ENCODE measurements at regions not wholly inside any gene's neighbourhood (a gene's known extent, or its start where the extent isn't known, plus 50 kb on each side); places are given as distances from the start of the nearest gene placed in this dataset.

GRCh38 chr6:165985806-165986299, 181.8 kb downstream of the TBXT start:
- ATAC-seq (ENCODE audit: low read depth) (no peak), DNase-seq (no peak)
- H3K9me1 ChIP-seq (ENCODE audit: insufficient read depth, low read length): no peaks in the 10 kb centered on the region
- H2BK120ac ChIP-seq (ENCODE audit: low read depth, low read length): no peak overlapping the region
- H3K9me3 ChIP-seq (ENCODE audit: control insufficient read depth, insufficient read depth, low read length): no peaks in the 10 kb centered on the region
- peaks cover 0 to 12% of the 10 kb centered on the region in 2 experiments; a peak in 1 of 4 replicates for H3K79me1 ChIP-seq (ENCODE audit: low read depth in 1 of 2, low read length in 2 of 2)
- H4K5ac ChIP-seq (ENCODE audit: low read depth, low read length): no peak overlapping the region
- TF ChIP-seq CHD1 (IDR thresholded peaks at IDR 0.05; ENCODE audit: low read depth, low read length) (no peak), RAD21 (IDR thresholded peaks at IDR 0.05; ENCODE audit: low read length) (no peak), CEBPB (IDR thresholded peaks at IDR 0.05; ENCODE audit: low read depth, low read length) (no peak), CTCF (conservative IDR thresholded peaks at IDR 0.05; ENCODE audit: low read depth, low read length) (no peak), MXI1 (IDR thresholded peaks at IDR 0.05; ENCODE audit: borderline replicate concordance, low read depth, low read length) (no peak), USF2 (IDR thresholded peaks at IDR 0.05; ENCODE audit: low read depth, low read length) (no peak), ELK1 (IDR thresholded peaks at IDR 0.05; ENCODE audit: borderline replicate concordance, low read depth, low read length) (no peak), MAFK (IDR thresholded peaks at IDR 0.05; ENCODE audit: low read depth, low read length) (no peak), BHLHE40 (IDR thresholded peaks at IDR 0.05; ENCODE audit: low read depth, low read length) (no peak), RCOR1 (IDR thresholded peaks at IDR 0.05; ENCODE audit: insufficient replicate concordance, low read length) (no peak), NFE2L2 (IDR thresholded peaks at IDR 0.05; ENCODE audit: low read depth, low read length) (no peak), RFX5 (IDR thresholded peaks at IDR 0.05; ENCODE audit: low read depth, low read length) (no peak), FOS (IDR thresholded peaks at IDR 0.05; ENCODE audit: low read depth, low read length) (no peak), POLR2A (IDR thresholded peaks at IDR 0.05; ENCODE audit: low read depth, low read length) (no peak), MAZ (IDR thresholded peaks at IDR 0.05; ENCODE audit: borderline replicate concordance, low read depth, low read length) (no peak), SMC3 (IDR thresholded peaks at IDR 0.05; ENCODE audit: low read depth, low read length) (no peak)
- H3K9ac ChIP-seq (ENCODE audit: low read depth, low read length): peak overlapping the region; percentile 61
- peak overlapping the region; percentile 18 for H2AFZ ChIP-seq (replicated peaks; ENCODE audit: low read length, poor library complexity)
- H4K91ac ChIP-seq (ENCODE audit: insufficient read depth, low read depth, low read length): no peak overlapping the region; the same call in 1 of the 2 replicates
- intact Hi-C loops (cut with micrococcal nuclease) (loop anchor here (5.0 kb wide), 2 partner anchors 74 to 91 kb away; no protein-coding TSS in a partner anchor), dilution Hi-C loops (cut with HindIII; ENCODE audit: low sequenced_read_pairs, unreplicated experiment) (no loop called here), in situ Hi-C loops (cut with MboI; ENCODE audit: low sequenced_read_pairs) (loop anchor here (5.0 kb wide), 1 partner anchor 111 kb away; no protein-coding TSS in a partner anchor)
- H3K23ac ChIP-seq (ENCODE audit: low read depth, low read length): no peak overlapping the region
- no peak overlapping the region for H3K4ac ChIP-seq (ENCODE audit: low read depth, low read length)
- peaks cover 3% of the 10 kb centered on the region; the same call in 1 of the 2 replicates for H3K36me3 ChIP-seq (ENCODE audit: control insufficient read depth, insufficient read depth, low read length)
- peak overlapping the region; percentile 73; the same call in 1 of the 2 replicates for H3K18ac ChIP-seq (ENCODE audit: low read depth, low read length)
- ChIA-PET CTCF (no interaction called here), POLR2A (ENCODE audit: unreplicated experiment) (no interaction called here)
- peak overlapping the region; percentile 31; the same call in 1 of the 2 replicates for H2AK5ac ChIP-seq (ENCODE audit: low read depth, low read length)
- H4K8ac ChIP-seq (ENCODE audit: low read depth in 2 of 2, low read length in 2 of 2): peak overlapping the region in 1 of 2 experiments; percentile 27; a peak in 2 of 4 replicates
- H3K56ac ChIP-seq (ENCODE audit: extremely low read depth, insufficient read depth, low read length): no peak overlapping the region; the same call in 1 of the 2 replicates
- no peak overlapping the region for H3K14ac ChIP-seq (replicated peaks; ENCODE audit: low read depth, low read length)
- no peaks in the 10 kb centered on the region for H3K27me3 ChIP-seq (ENCODE audit: control insufficient read depth, insufficient read depth, low read length)
- peak overlapping the region; percentile 53 for H3K4me2 ChIP-seq (ENCODE audit: low read depth, low read length)
- peak overlapping the region; percentile 58 for H3K4me3 ChIP-seq (ENCODE audit: insufficient read depth, low read depth, low read length)
- H4K20me1 ChIP-seq (ENCODE audit: insufficient read depth, low read length): peaks cover 6% of the 10 kb centered on the region; the same call in 1 of the 2 replicates
- no peak overlapping the region for H2BK20ac ChIP-seq (ENCODE audit: low read depth, low read length)
- WGBS, 2 experiments (ENCODE audit: extremely low coverage in 2 of 2, insufficient read length in 1 of 2): no CpG with 5 or more reads among the region's 14 CpGs
- H3K4me1 ChIP-seq (ENCODE audit: control insufficient read depth, insufficient read depth, low read length): peaks cover 10% of the 10 kb centered on the region
- 0 out of 3 replicates have a peak overlapping the region, but pooled peaks have one; percentile 0 for H2BK15ac ChIP-seq (ENCODE audit: low read depth, low read length)
- no peak overlapping the region for H2BK5ac ChIP-seq (ENCODE audit: low read depth, low read length, poor library complexity, severe bottlenecking)
- BruUV-seq (replicated peaks): no TSS peak
- no peak overlapping the region for H2AK9ac ChIP-seq (replicated peaks; ENCODE audit: low read depth, low read length, poor library complexity)
- peak overlapping the region; percentile 54 for H3K27ac ChIP-seq (ENCODE audit: insufficient read depth, low read length)
